DMS79 (cell line): ENCODE measurements at regions not wholly inside any gene's neighbourhood (a gene's known extent, or its start where the extent isn't known, plus 50 kb on each side); places are given as distances from the start of the nearest gene placed in this dataset.
"Not testable (repeated sequence)": the region's sequence is repeated elsewhere in the genome, so short reads cannot be mapped to it uniquely, and the experiment has no call there.

Source experiments
- DNase-seq: peaks from one replicate; lab custom pipeline; 2025; lab: John Stamatoyannopoulos, UW

- DNase-seq = no peak
Observed at GRCh38 chr10:11667756-11668155, 56.3 kb upstream of the USP6NL start.

- DNase-seq = no peak
Observed at GRCh38 chr10:11663763-11664555, 52.5 kb upstream of the USP6NL start.

- not testable (repeated sequence) for DNase-seq
Observed at GRCh38 chr10:11663126-11663515, 51.7 kb upstream of the USP6NL start.

GRCh38 chr10:11661441-11661840 lies 50.0 kb upstream of the USP6NL start:
- DNase-seq = no peak
